Panc1 (cell line): ENCODE measurements at regions not wholly inside any gene's neighbourhood (a gene's known extent, or its start where the extent isn't known, plus 50 kb on each side); places are given as distances from the start of the nearest gene placed in this dataset.

Source experiments
- POLR2AphosphoS5 ChIP-seq: IDR thresholded peaks from 2 replicates; pipeline ENCODE4 v1.6.1; 2012; ENCODE audit warnings: mild to moderate bottlenecking, low read depth, low read length, moderate library complexity
- TF ChIP-seq, protein P1 (sequence below): fragments of 450-650 bp; IDR thresholded peaks from 2 replicates; pipeline ENCODE4 v1.5.1; 2017; ENCODE audit warnings: mild to moderate bottlenecking

- TF ChIP-seq, protein P1, sequence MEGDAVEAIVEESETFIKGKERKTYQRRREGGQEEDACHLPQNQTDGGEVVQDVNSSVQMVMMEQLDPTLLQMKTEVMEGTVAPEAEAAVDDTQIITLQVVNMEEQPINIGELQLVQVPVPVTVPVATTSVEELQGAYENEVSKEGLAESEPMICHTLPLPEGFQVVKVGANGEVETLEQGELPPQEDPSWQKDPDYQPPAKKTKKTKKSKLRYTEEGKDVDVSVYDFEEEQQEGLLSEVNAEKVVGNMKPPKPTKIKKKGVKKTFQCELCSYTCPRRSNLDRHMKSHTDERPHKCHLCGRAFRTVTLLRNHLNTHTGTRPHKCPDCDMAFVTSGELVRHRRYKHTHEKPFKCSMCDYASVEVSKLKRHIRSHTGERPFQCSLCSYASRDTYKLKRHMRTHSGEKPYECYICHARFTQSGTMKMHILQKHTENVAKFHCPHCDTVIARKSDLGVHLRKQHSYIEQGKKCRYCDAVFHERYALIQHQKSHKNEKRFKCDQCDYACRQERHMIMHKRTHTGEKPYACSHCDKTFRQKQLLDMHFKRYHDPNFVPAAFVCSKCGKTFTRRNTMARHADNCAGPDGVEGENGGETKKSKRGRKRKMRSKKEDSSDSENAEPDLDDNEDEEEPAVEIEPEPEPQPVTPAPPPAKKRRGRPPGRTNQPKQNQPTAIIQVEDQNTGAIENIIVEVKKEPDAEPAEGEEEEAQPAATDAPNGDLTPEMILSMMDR: no peak
- TF ChIP-seq POLR2AphosphoS5: no peak
Measured at GRCh38 chr2:78281164-78281563, 744.3 kb upstream of the REG3G start.
